GM18498 (cell line): ENCODE measurements at regions not wholly inside any gene's neighbourhood (a gene's known extent, or its start where the extent isn't known, plus 50 kb on each side); places are given as distances from the start of the nearest gene placed in this dataset.
"Not testable (repeated sequence)": the region's sequence is repeated elsewhere in the genome, so short reads cannot be mapped to it uniquely, and the experiment has no call there.

Experiments
- ATAC-seq: cut with Tn5 transposase; IDR thresholded peaks from one replicate; pipeline ENCODE4 v1.9.1; 2021; ENCODE audit warnings: mild to moderate bottlenecking, moderate library complexity; ENCODE audit not compliant: unreplicated experiment

DNA sequence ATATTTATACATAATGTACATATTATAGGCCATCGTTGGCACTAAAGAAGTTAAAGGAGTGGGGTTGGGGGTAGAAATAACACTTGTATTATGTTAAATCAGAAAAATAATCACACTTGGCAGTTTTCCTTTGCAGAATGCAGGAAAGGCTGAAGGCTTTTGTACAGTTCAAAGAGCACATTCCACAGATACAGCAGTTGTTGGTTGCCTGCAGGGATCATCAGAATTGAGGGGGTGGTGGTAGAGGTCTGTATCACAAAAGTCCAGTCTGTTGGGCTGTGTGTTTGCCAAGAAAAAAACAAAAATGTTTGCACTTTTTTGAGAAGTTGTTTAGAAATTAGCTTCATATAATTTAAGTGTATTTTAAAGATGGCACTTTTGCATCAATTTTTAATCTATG is 231.8 kb upstream of the FOXP2 start:
- ATAC-seq = no peak

DNA sequence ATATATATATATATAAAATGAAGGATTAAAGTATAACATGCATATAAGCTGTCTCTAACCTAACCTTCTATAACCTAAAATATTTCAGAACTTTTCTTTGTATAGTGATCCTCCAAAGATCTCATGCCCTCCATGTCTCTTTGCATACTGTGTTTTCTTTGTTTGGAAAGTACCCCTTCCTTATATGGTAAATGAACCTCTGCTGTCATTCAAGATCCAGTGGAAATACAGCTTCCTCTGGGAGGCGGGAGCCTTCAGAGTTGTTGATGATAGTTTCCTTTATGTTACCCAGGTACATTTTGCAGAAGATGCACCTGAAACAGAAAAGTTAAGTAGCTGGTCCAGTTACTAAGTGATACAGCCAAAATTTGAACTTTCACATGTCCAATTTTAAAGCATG is 233.3 kb upstream of the FOXP2 start:
- no peak for ATAC-seq

DNA sequence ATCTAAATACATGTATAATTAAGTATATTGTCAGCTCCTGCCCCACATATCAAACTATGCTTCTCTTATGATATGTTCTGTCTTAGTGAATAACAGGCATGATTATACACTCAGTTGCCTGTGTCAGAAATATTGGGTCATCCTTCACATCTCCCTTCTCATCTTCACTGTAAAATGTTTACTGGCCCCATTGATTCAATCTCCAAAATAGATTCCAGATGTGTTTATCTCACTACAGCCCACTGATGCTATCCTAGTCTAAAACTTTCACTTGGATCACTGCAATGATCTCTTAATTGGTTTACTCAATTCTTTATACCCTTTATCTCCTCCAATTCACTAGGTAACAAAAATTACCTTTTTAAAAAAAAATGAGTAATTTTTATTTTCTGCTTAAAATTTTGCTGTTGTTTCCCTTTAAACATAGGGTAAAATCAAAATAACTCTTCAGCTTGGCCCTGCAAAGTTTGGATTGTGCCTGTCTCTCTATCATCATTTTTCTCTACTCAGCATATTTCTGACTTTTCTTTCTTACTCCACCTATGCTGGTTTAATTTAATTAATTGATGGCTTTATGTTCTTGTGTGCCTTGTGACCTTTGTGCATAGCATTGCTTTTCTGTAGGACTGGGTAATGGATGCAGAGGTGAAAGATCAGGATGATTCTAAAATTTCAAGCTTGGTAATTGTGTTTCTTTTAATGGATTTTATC is 233.9 kb upstream of the FOXP2 start:
- no peak for ATAC-seq

DNA sequence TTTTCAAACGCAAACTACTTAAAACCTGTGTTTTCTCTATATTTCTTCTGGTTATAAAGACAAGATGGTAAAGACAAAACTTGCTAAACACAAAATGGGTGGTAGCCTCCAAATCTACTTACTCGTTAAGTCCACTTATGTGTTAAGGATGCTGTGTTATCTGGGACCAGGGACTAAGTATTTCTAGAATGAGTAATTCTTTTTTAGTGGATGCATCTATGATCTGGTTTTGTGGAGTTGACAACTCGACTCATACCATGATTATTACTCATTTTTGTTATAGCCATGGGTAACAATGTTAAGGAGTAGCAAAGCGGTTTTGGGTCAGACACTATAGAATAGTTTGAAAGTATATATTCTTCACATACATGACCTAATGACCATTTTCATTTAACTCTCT is 239.5 kb upstream of the FOXP2 start:
- ATAC-seq = no peak

DNA sequence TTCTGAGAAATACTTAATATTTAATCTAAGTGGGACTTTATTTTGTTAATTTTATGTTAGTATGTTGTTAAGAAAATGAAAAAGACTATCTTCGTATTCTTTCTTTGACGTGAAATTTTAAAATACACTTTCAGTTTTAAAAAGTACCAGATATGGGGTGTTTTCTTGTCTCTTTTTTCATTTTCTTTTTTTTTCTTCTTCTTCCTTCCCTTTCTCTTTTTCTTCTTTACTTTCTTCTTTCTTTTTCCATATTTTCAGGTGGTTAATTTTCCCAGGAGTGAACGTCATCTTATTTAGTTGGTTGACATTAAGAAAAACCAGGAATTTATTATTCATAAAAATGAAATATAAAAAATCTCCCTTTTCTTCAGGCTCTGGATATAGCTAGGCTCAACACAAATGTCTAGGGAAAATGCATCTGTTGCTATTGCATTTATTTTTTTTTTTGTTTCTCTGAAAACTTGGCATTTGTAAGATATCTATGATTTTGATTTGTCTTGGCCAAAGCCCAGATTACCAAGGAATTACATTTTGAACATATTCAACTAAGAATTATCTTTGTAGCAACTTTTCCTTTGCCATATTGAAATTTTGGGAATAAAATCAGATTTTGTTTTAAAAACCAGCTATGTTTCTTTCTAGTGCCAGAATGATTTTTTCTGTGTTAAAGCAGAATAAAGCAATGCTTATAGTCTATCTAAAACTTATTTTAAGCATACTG is 241.3 kb upstream of the FOXP2 start:
- no peak for ATAC-seq

DNA sequence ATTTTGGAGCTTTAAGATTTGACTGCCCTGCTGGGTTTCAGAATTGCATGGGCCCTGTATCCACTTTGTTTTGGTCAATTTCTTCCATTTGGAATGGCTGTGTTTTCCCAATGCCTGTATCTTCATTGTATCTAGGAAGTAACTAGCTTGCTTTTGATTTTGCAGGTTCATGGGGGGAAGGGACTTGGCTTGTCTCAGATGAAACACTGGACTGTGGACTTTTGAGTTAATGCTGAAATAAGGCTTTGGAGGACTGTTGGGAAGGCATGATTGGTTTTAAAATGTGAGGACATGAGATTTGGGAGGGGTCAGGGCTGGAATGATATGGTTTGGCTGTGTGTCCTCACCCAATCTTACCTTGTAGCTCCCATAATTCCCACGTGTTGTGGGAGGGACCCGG is 245.2 kb upstream of the FOXP2 start:
- not testable (repeated sequence) for ATAC-seq

DNA sequence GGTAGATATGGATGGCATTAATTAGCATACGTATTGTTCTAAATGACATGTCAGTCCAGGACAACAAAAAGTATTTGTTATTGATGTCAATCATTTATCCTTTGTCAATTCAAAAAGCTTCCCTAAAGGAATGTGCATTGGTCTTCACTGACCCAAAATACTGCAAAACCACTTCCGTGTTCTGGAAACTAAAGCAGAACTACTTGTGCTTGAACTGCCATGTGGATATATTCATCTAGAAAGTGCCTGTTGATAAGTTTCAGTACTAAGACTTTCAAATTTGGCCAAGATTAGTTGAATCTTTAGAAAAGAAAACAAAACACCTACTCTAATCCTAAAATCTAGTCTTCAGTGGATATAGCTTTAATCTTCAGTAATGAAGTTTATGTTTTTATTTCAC is 242.1 kb upstream of the PPP1R3A start:
- no peak for ATAC-seq

DNA sequence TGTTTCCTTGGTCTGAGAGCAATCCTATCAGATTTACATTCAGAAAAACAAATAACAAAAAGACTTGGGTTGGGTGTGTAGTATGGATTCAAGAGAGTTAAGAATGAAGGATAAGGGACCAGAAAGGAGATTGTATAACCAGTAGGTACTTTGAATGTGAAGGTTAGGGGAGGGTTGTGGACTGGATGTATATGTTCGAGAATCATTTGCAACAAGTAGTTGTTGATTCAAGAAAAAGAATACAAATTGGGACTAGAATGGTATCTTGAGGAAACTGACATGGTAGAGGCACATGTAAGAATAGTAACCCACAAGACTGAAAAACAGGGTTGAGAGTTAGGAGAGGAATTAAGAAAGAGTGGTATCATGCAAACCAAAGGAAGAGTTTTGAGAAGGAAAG is 240.0 kb upstream of the PPP1R3A start:
- no peak for ATAC-seq

DNA sequence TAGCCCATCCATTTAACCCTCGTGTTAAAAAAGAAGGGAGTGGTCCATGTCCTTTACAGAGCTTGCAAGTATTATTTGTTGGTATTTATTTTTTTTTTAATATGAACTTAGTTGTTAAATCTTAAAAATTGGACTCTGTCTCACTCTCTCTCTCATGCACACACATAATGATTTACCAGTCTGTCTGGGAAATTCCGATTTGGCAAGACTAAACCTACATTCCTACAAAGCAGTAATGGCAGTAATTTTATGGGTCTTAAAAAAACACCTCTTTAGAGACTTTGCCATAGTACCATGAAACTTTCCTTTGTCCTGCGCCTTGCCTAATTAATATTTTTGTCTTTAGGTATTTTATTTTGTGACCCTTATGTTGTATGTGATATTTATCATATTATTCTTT is 239.5 kb upstream of the PPP1R3A start:
- no peak for ATAC-seq

DNA sequence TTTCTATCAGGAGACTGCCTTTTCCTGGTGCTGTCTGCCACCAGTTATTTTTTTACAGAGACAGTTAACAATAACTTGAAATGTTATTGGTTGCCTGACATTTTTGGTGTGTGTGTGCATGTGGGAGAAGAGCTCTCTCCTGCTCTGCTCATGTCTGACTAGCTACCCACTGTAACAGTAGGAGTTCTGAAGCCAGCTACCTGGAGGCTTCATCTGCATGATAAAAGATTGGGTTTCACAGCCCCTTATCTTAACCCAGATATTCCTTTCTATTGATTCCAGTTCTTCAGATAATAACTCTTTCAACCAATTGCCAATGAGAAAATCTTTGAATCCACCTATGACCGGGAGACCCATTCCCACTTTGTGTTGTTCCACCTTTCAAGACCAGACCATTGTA is 237.4 kb upstream of the PPP1R3A start:
- no peak for ATAC-seq

DNA sequence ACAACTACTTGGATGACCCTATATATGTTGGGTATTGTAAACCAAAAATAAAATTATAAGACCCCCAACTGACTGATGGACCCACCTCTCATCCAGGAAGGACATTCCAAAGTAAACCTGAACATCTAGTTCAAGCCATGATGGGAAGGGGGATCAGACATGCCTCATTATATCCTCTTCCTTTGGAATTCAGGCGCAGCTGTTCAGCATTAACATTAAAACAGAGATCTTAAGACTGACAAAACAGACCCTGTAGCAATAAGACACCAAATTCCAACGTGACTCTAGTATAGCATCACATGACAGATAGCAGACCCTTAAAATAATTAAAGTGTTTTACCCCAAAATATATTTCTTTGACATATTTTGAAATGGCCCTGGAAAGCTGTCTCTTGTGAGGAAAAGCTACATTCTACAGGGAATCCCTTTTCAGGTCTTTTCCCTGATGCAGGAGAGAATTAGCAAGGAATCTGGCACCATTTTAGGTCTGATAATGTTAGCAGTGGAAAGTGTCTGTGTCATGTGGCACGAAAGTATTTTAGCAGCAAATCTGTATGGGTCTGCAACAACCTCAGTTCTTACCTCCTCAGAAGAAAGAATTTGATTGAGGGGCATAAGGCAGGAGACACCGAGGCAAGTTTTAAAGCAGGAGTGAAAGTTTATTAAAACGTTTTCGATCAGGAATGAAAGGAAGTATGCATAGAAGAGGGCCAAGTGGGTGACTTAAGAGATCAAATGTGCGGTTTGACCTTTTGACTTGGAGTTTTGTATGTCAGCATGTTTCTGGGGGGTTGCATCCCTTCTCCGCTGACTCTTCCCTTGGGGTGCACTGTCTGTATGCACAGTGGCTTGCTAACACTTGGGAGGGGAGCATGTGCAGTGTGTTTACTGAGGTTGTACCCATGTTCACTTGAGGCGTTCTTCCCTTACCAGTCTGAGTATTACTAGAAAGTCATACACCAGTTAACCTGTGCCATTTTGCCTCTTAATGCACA is 236.6 kb upstream of the PPP1R3A start:
- ATAC-seq = no peak

DNA sequence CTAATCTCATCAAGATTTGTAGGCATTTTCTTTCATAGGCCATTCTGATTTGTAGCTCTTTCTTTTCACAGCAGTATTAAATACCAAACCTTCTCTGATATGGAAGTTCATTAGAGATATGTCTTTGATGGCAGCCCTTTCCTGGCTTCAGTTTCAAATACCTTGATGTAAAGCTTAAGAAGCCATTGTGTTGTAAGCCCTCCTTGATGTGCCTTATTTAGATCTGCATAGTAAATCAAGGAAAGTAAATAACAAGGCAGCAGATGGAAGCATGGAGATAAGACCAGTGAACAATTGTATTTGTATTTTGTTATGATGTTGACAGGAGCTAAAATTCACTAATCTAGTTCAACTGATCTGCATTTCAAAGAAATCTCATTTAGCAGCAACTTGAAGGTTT is 234.9 kb upstream of the PPP1R3A start:
- ATAC-seq = no peak

DNA sequence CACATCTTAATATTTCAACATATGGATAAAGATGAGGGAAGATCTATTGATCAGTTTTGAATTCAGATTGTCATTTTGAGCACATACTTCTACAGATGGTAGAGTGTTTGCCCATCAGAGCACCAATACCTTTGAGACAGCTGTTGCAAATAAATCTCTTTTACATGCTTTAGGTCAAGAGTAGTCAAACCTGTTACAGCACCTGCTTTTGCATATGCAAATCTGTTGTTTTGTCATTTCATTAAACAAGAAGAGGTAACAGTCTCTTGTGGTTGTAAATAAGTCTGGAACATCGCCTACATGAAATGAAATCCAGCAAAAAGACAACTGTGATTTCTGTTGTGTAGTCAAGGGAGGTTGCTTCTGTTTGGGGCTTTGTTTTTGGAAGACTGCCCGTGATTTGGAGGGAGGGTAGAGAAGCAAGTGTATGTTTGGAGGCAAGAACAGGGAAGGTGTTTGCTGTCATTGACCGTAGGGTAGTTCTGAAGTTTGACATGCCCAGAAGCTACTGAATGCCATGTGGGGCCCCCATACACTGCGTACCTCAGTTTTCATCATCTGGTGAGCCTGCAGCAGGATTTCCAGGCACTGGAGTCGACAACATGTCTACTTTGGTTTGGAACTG is 233.6 kb upstream of the PPP1R3A start:
- ATAC-seq = no peak

DNA sequence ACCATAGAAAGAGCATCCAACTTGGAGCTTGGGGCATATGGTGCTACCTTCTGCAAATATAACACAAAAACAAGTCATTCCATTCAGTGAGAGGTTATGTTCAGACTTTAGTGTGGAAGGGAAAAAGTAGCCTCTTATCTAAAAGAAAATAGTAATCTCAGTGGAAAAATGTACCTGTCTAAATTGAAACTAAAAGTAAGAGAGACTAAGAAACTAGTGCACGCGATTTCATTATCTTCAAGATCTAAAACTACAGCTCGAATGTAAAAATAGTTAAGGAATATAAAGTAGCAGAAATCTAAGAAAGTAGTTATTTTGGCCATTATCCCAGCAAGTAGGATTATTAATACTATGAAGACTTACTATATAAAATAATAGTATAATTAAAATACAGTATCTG is 233.0 kb upstream of the PPP1R3A start:
- ATAC-seq = no peak

DNA sequence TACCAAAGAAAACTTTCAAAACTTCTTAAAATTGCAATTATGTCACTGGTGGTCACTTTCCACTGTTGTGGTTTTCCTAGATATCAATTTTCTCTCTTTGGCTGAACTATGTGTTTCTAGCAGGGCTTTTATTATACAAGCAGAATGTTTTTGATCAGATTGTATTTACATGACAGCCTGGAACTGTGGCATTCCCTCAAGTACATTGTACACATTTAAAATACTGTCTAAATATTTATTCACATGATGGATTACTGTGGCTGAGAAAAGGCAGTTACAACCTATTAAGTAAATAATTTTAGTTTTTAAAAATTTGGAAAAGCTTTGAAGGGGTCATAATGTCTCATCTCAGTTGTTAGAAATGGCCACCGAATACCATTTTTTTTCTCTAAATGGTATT is 231.9 kb upstream of the PPP1R3A start:
- no peak for ATAC-seq

DNA sequence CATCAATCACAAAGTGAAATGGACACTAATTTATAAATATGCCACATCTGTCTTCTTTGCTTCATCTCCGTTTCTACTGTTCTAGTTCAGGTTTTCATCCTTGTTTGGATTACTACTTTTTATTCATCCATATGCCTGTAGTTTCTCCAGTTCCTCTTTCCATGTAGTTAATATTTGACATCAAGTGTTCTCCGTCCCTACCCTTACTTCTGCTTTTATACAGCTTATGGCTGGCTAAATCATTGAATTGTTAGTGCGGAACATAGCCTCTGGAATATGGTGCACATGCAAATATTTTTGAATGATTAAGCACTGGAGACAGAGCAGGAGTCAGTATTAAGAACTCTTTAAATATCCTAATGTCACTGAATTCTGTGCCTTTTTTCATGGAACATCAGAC is 230.0 kb upstream of the PPP1R3A start:
- no peak for ATAC-seq

DNA sequence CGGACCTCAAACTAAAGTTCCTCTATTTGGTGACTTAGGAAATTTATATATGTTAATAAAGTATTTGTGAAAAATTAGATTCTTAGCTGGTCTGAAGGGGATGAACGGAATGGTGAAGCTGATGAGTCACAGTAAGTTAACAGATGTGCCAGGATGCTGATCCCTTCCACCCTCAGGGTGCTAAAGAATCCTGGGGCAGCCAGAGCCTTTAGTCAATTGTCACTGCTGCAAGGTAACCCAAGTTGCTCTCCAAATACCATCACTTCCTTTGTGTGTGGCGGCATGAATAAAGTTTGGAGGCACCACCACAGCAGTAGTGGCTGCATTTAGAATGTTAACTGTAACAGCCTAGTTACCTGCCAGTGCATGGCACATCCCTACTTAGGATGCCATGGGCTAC is 222.6 kb upstream of the PPP1R3A start:
- ATAC-seq = no peak

DNA sequence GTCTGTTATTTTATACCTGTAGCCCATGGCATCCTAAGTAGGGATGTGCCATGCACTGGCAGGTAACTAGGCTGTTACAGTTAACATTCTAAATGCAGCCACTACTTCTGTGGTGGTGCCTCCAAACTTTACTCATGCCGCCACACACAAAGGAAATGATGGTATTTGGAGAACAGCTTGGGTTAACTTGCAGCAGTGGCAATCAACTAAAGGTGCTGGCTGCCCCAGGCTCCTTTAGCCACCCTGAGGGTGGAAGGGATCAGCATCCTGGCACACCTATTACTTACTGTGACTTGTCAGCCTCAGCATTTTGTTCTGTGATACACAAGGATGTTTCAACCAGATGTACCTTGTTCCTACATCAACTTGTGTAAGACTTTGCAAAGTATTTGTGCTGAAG is 221.8 kb upstream of the PPP1R3A start:
- no peak for ATAC-seq

DNA sequence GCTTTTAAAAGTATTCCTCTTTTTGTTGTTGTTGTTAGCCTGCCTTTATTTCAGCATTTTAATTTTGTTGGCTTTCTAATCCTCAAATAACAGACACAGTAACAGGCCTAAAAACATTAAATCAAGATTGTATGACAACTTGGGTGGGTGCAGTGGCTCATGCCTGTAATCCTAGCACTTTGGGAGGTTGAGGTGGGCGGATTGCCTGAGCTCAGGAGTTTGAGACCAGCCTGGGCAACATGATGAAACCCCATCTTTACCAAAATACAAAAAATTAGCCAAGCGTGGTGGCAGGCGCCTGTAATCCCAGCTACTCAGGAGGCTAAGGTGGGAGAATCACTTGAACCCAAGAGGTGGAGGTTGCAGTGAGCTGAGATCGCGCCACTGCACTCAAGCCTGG is 220.9 kb upstream of the PPP1R3A start:
- not testable (repeated sequence) for ATAC-seq

DNA sequence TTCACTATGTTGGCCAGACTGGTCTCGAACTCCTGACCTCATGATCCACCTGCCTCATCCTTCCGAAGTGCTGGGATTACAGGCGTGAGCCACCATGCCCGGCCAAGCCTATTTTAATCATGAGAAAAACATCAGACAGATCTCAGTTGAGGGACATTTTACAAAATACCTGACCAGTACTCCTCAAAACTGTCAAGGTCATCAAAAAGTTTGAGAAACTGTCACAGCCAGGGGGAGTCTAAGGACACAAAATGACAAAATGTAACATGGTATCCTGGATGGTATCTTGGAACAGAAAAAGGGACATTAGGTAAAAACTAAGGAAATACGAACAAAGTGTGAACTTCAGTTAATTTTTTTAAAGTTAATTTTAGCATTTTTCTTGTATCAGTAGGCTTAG is 219.8 kb upstream of the PPP1R3A start:
- no peak for ATAC-seq

DNA sequence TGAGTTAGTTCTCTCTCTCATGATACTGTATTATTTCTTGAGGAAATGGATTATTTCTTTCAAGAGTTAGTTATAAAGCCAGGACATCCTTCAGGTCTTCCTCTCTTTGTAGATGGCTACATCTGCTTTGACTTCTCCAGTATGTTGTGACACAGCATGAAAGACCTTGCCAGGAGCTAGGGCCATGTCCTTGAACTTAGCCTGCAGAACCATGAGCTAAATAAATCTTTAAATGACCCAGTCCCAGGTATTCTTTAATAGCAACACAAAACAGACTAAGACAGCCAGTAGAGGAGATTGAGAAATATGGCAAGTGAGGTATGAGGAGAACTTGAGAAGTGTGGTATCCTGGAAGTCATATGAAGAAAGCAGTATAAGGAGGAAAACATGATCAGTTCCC is 214.9 kb upstream of the PPP1R3A start:
- ATAC-seq = no peak
